Liver (tissue), 7 donors: ENCODE measurements at regions not wholly inside any gene's neighbourhood (a gene's known extent, or its start where the extent isn't known, plus 50 kb on each side); places are given as distances from the start of the nearest gene placed in this dataset.

Experiments
- DNase-seq: peaks from one replicate; pipeline ENCODE4 v3.0.0-alpha.2; 2017; ENCODE audit warnings: low spot score
- H3K27ac ChIP-seq, 2 donors: one replicate each; pipeline ENCODE4 v1.7.0; 2013; ENCODE audit warnings: inconsistent platforms in 2 of 2, low read length in 2 of 2, control low read depth in 1 of 2, low read depth in 1 of 2, mild to moderate bottlenecking in 1 of 2
- H3K27me3 ChIP-seq, 4 donors: one replicate each; pipeline versions ENCODE4 v1.6.1 to v1.7.0; 2013; ENCODE audit warnings: low read length in 3 of 4, inconsistent platforms in 1 of 4, mild to moderate bottlenecking in 1 of 4, moderate library complexity in 1 of 4; ENCODE audit not compliant: control insufficient read depth in 4 of 4, insufficient read depth in 4 of 4
- H3K36me3 ChIP-seq, 4 donors: one replicate each; pipeline versions ENCODE4 v1.6.1 to v1.7.0; 2013; ENCODE audit warnings: low read length in 3 of 4, mild to moderate bottlenecking in 3 of 4, low read depth in 1 of 4, moderate library complexity in 1 of 4; ENCODE audit not compliant: control insufficient read depth in 4 of 4, insufficient read depth in 3 of 4
- H3K4me1 ChIP-seq, 4 donors: one replicate each; pipeline versions ENCODE4 v1.6.1 to v1.7.0; 2013; ENCODE audit warnings: low read length in 3 of 4, mild to moderate bottlenecking in 3 of 4, moderate library complexity in 1 of 4; ENCODE audit not compliant: control insufficient read depth in 4 of 4, insufficient read depth in 4 of 4
- H3K4me3 ChIP-seq, 3 donors: one replicate each; pipeline versions ENCODE4 v1.6.1 to v1.7.0; 2013; ENCODE audit warnings: low read length in 3 of 3, control low read depth in 1 of 3, low read depth in 1 of 3, mild to moderate bottlenecking in 1 of 3
- H3K9ac ChIP-seq, 2 donors: one replicate each; pipeline ENCODE4 v1.7.0; 2013; ENCODE audit warnings: low read length in 2 of 2, mild to moderate bottlenecking in 2 of 2, moderate library complexity in 2 of 2, control low read depth in 1 of 2, low read depth in 1 of 2
- H3K9me3 ChIP-seq, 4 donors: one replicate each; pipeline versions ENCODE4 v1.6.1 to v1.7.0; 2013; ENCODE audit warnings: low read length in 3 of 4; ENCODE audit not compliant: control insufficient read depth in 4 of 4
- ATF3 ChIP-seq: IDR thresholded peaks from 2 replicates; pipeline ENCODE4 v1.6.1; 2016; ENCODE audit warnings: antibody characterized with exemption
- EGR1 ChIP-seq, 2 donors: IDR thresholded peaks; 2 replicates each; pipeline ENCODE4 v1.6.1; 2016 to 2018; ENCODE audit warnings: antibody characterized with exemption in 2 of 2, low read depth in 2 of 2
- FOXA1 ChIP-seq: IDR thresholded peaks from 2 replicates; pipeline ENCODE4 v1.6.1; 2016; ENCODE audit warnings: antibody characterized with exemption
- FOXA2 ChIP-seq: IDR thresholded peaks from 2 replicates; pipeline ENCODE4 v1.6.1; 2016; ENCODE audit warnings: antibody characterized with exemption
- GABPA ChIP-seq, 2 donors: IDR thresholded peaks in 1 of 2; conservative IDR thresholded peaks in 1 of 2; 2 replicates each; pipeline ENCODE4 v1.6.1; 2016; ENCODE audit warnings: antibody characterized with exemption in 2 of 2, mild to moderate bottlenecking in 1 of 2, moderate library complexity in 1 of 2
- HNF4A ChIP-seq, 2 donors: conservative IDR thresholded peaks; 2 replicates each; pipeline ENCODE4 v1.6.1; 2016; ENCODE audit warnings: antibody characterized with exemption in 2 of 2, mild to moderate bottlenecking in 2 of 2
- HNF4G ChIP-seq: IDR thresholded peaks from 2 replicates; pipeline ENCODE4 v1.6.1; 2016; ENCODE audit warnings: antibody characterized with exemption
- JUND ChIP-seq, 2 donors: IDR thresholded peaks; 2 replicates each; pipeline ENCODE4 v1.6.1; 2016; ENCODE audit warnings: antibody characterized with exemption in 2 of 2
- MAX ChIP-seq: IDR thresholded peaks from 2 replicates; pipeline ENCODE4 v1.6.1; 2016; ENCODE audit warnings: antibody characterized with exemption
- NR2F2 ChIP-seq: IDR thresholded peaks from 2 replicates; pipeline ENCODE4 v1.6.1; 2016; ENCODE audit warnings: antibody characterized with exemption
- RAD21 ChIP-seq, 2 donors: IDR thresholded peaks; 2 replicates each; pipeline ENCODE4 v1.6.1; 2016; ENCODE audit warnings: antibody characterized with exemption in 2 of 2, mild to moderate bottlenecking in 2 of 2
- REST ChIP-seq: IDR thresholded peaks from 2 replicates; pipeline ENCODE4 v1.6.1; 2016; ENCODE audit warnings: antibody characterized with exemption, mild to moderate bottlenecking
- RXRA ChIP-seq, 2 donors: IDR thresholded peaks; 2 replicates each; pipeline ENCODE4 v1.6.1; 2017 to 2018; ENCODE audit warnings: antibody characterized with exemption in 2 of 2, mild to moderate bottlenecking in 1 of 2
- SP1 ChIP-seq: IDR thresholded peaks from 2 replicates; pipeline ENCODE4 v1.6.1; 2018; ENCODE audit warnings: antibody characterized with exemption, mild to moderate bottlenecking
- TAF1 ChIP-seq: conservative IDR thresholded peaks from 2 replicates; pipeline ENCODE4 v1.6.1; 2016; ENCODE audit warnings: antibody characterized with exemption, mild to moderate bottlenecking
- ZBTB33 ChIP-seq: IDR thresholded peaks from 2 replicates; pipeline ENCODE4 v1.6.1; 2016; ENCODE audit warnings: antibody characterized with exemption
- WGBS: extraction: QIAGEN DNeasy Blood & Tissue Kit; methylation state at CpG from one replicate; pipeline ENCODE4 v1.1.7; 2013; 5-methylcytosine and 5-hydroxymethylcytosine counted together
- donor health status: healthy.
- donor health status: healthy.
- donor health status: healthy.
- donor health status: healthy.

GRCh38 chr14:98708555-98708954, 563.4 kb downstream of the BCL11B start (continued):
- TF ChIP-seq FOXA2: no peak

GRCh38 chr14:98711453-98711852, 560.5 kb downstream of the BCL11B start:
- 50% methylated on average over 2 of the region's 2 CpGs for WGBS

GRCh38 chr14:98714626-98715425, 557.2 kb downstream of the BCL11B start:
- no peaks in the 10 kb centered on the region for H3K36me3 ChIP-seq
- no peak overlapping the region for H3K4me3 ChIP-seq
- no peaks in the 10 kb centered on the region for H3K9me3 ChIP-seq
- TF ChIP-seq RXRA (IDR thresholded peaks at IDR 0.05) (no peak), HNF4A (conservative IDR thresholded peaks at IDR 0.05) (no peak), MAX (no peak), FOXA2 (no peak), GABPA (IDR thresholded peaks at IDR 0.05 in 1 of 2, conservative IDR thresholded peaks at IDR 0.05 in 1 of 2) (no peak), RAD21 (IDR thresholded peaks at IDR 0.05) (no peak), TAF1 (no peak), ZBTB33 (no peak), HNF4G (no peak), JUND (IDR thresholded peaks at IDR 0.05) (no peak), EGR1 (IDR thresholded peaks at IDR 0.05; ENCODE audit: low read depth in 2 of 2) (no peak), NR2F2 (no peak), REST (no peak), FOXA1 (no peak), SP1 (no peak), ATF3 (no peak)
- no peak overlapping the region for H3K27ac ChIP-seq
- H3K9ac ChIP-seq: no peak overlapping the region
- H3K4me1 ChIP-seq: no peaks in the 10 kb centered on the region
- WGBS: 67% methylated on average over 8 of the region's 8 CpGs
- DNase-seq: no peak
- H3K27me3 ChIP-seq: peaks cover 0 to 8% (median 0%) of the 10 kb centered on the region in 4 donors

More at GRCh38 chr14:98711453-98711852, 560.5 kb downstream of the BCL11B start:
- Histone ChIP-seq H3K9me3 (no peaks in the 10 kb centered on the region), H3K4me3 (no peak overlapping the region), H3K4me1 (no peaks in the 10 kb centered on the region), H3K27me3 (peaks cover 0 to 5% (median 0%) of the 10 kb centered on the region in 4 donors), H3K27ac (no peak overlapping the region), H3K9ac (no peak overlapping the region), H3K36me3 (no peaks in the 10 kb centered on the region)
- DNase-seq: no peak
- TF ChIP-seq FOXA1 (no peak), TAF1 (no peak)
